Brain pericyte (primary cell): ENCODE measurements at regions not wholly inside any gene's neighbourhood (a gene's known extent, or its start where the extent isn't known, plus 50 kb on each side); places are given as distances from the start of the nearest gene placed in this dataset.
"Not testable (repeated sequence)": the region's sequence is repeated elsewhere in the genome, so short reads cannot be mapped to it uniquely, and the experiment has no call there.

Source experiments
- DNase-seq: peaks from one replicate; pipeline ENCODE4 v3.0.0-alpha.2; 2012; ENCODE audit warnings: low read depth, low spot score

DNA sequence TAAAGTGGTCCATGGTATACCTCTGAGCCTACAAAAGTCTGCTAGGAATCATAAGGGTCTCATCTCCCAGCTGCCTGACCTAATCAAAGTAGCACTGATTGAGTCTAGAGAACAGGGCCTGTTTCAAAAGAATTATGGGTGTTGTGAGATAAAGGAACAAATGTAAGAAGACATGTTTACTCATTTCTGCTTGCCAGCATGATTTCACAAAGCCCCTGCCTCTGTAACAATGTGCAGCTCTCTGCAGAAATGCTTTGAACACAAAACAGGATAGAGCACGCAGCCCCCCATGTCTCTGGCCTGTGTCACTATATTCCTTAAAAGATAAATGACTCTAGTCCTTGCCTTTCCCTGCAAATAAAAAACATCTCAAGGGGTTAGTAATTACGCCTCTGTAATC lies 94.7 kb upstream of the IGSF10 start:
- DNase-seq = no peak

GRCh38 chr3:151553888-151554287 lies 93.0 kb upstream of the IGSF10 start:
- no peak for DNase-seq

DNA sequence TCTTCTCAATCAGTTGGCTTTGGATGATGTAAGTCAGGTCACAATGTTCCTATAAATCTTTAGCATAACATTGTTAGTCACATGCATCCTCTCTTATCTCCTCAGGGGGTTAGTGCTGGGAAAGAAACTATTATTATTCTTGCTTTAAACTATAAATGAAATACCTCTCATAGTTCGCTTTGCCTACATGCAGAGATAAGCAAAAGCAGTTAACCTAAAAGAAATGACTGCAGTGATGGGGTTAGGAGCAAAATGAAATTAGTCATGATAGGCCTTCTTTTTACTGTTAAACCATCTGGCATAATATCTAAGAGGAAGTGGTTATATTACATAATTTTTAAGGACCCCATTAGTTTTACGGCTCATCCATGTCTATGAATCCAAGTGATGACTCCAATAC lies 91.7 kb upstream of the IGSF10 start:
- DNase-seq = peak; percentile 33

DNA sequence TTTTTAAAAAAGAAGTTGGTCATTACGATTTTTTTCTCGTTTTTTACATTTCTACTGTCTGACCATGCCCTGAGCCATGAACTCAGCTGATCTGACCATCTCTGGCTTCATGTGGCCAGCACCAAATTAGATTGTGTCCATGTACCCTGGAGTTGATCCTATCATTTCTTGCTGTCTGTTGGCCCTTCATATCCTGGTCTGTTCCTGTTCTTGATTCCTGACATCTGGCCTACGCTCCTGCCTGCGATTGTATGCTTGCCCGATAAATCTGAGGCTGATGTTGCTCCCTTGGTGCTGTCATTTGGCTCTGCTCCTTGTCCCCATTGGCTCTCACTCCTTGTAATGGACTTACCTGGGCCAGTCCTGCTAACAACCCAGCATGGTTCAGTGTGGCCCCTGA lies 89.8 kb upstream of the IGSF10 start:
- no peak for DNase-seq

- no peak for DNase-seq
Measured at GRCh38 chr3:151550025-151550618, 89.3 kb upstream of the IGSF10 start.

- no peak for DNase-seq
Measured at GRCh38 chr3:151548195-151548594, 87.3 kb upstream of the IGSF10 start.

DNA sequence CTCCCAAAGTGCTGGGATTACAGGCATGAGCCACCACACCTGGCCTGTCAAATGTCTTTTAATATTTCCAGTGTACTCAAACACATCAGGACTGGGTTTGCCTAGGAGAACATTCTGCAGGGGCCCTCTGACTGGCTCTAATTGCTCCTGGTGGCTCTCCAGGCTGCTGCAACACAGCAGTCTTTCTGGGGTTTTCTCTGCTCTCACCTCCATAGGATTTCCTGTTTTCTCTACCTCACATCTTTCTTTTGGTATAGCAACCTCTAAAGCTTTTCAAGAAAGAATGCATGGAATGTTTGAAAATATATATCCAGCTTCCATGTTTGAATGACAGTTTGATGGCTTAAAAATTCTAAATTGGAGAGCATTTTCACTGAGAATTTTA lies 83.3 kb upstream of the IGSF10 start:
- DNase-seq = no peak

- DNase-seq = no peak
Measured at GRCh38 chr3:151541178-151541577, 80.3 kb upstream of the IGSF10 start.

GRCh38 chr3:151539599-151539998 lies 78.7 kb upstream of the IGSF10 start:
- DNase-seq = no peak

DNA sequence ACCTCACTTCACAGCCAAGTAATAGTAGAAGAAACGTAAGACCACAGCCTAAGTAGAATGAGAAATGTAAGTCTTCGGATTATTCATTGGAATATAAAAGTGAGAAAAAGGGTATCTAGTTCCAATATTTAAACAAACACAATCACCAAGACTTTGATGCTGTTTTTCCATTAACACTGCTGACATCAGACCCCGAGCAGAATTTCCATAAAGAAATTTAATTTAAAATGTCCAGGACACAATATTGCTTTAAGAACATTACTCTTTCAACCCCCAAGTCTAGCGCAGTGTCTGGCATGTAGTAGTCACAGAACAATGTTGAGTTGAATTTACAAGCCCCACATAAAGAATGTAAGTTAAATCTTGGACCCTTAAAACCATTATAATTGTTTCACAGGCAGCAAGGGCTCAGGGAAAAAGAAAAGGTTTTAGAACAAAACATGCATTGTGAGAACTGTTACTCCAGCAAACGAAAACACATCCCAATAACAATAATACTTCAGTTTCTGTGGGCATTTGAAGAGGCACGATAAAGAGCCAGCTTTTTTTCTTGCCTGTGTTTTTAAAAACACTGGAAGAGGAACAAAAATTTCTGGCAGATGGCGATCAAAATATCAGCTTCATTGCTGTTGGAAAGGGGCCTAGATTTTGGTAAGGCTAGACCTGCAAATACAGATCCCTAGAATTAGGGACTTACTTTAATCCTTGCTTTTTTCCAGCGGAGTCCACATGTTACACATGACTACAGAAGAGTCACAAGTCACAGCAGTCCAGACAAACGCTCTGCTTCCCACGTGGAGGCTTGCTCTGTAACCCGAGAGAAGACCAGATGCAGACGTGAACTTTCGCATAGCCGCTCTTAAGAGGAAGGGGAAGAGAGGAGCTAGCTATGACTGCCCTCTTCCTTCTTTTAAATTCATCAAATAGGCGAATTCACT lies 77.9 kb upstream of the IGSF10 start:
- peak; percentile 41 for DNase-seq

GRCh38 chr3:151537726-151538125 lies 76.9 kb upstream of the IGSF10 start:
- no peak for DNase-seq

- no peak for DNase-seq
Measured at GRCh38 chr3:151526757-151527156, 65.9 kb upstream of the IGSF10 start.

GRCh38 chr3:151520105-151520504 lies 59.2 kb upstream of the IGSF10 start:
- DNase-seq = no peak

GRCh38 chr3:151511433-151511832 lies 50.6 kb upstream of the IGSF10 start:
- DNase-seq = not testable (repeated sequence)
